ENCODE measurements at regions not wholly inside any gene's neighbourhood (a gene's known extent, or its start where the extent isn't known, plus 50 kb on each side); places are given as distances from the start of the nearest gene placed in this dataset.

GRCh38 chr7:133191787-133192186 is 61.1 kb upstream of the EXOC4 start:
- no peak for DNase-seq (ENCODE audit: low spot score)

- DNase-seq (ENCODE audit: low spot score), result no peak
Observed at GRCh38 chr7:133195868-133196267, 57.0 kb upstream of the EXOC4 start.

GRCh38 chr7:133196856-133197612 is 55.8 kb upstream of the EXOC4 start:
- no peak for DNase-seq (ENCODE audit: low spot score)

DNA sequence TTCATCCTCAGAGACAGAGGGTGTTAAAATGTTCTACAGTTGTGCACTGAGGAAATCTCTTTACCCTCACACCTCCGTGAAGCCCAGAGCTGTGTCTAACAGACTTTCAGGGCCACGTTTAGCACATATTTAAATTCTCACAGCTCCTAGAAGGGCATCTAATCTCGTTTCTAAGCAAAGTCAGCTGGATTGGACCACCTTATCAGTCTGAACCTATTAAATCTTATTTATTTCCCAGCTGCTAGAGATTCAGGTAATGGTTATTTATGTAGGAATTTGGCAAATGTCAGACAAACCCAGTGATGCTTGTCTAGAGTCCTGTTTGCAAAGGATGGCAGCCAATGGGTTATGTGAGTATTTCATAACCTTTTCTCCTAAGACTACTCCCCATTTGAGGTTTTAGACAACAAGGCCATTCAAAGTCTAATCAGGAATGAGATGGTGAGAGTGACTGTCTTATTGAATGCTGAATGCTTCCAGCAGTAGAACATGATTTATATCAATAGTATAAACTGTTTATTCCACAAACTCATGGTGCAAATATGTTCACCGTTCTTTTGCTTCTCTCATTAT is 54.8 kb upstream of the EXOC4 start:
- no peak for DNase-seq (ENCODE audit: low spot score)

DNA sequence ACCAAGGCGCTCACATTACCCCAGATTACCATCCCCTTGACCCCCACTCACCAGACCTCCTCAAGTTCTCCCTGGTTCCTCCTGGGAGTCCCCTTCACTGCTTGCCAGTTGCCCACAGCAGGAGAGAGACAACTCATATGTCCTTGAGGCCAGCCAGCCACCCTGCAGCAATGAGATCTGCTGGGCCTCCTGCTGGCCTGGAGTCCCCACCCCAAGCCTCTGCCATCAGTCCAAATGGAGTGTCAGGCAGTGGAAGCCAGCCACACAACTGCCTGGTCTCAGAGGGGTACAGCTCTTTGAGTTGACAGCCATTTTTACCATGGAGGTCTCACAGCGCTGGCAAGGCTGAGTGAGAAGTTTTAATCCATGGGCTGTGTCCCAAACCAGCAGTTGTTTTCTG is 53.0 kb upstream of the EXOC4 start:
- no peak for DNase-seq (ENCODE audit: low spot score)

GRCh38 chr7:133201470-133201869 is 51.4 kb upstream of the EXOC4 start:
- no peak for DNase-seq (ENCODE audit: low spot score)

GRCh38 chr7:133202942-133203341 is 49.9 kb upstream of the EXOC4 start:
- DNase-seq (ENCODE audit: low spot score), result no peak
